Cardiac septum (tissue), 1 donor: ENCODE measurements at regions not wholly inside any gene's neighbourhood (a gene's known extent, or its start where the extent isn't known, plus 50 kb on each side); places are given as distances from the start of the nearest gene placed in this dataset.
"Not testable (repeated sequence)": the region's sequence is repeated elsewhere in the genome, so short reads cannot be mapped to it uniquely, and the experiment has no call there.

Source experiments
- DNase-seq: peaks from one replicate; pipeline ENCODE4 v3.0.0-alpha.2; 2020; ENCODE audit warnings: low spot score
- intact Hi-C: fragments of 100-400 bp; cut with DNase I; formaldehyde crosslinking; loops from one replicate; pipeline ENCODE4 v1.14.0; 2022
- donor health status: DM: no; HTN: no; CAD: no.

- intact Hi-C loops: no loop called here
- no peak for DNase-seq
Observed at GRCh38 chr9:2378266-2378665, 243.3 kb upstream of the VLDLR start.

GRCh38 chr9:2378816-2379215, 242.8 kb upstream of the VLDLR start:
- DNase-seq: no peak
- intact Hi-C loops: no loop called here

GRCh38 chr9:2384741-2385140, 236.8 kb upstream of the VLDLR start:
- intact Hi-C loops: no loop called here
- DNase-seq: no peak

GRCh38 chr9:2385746-2386145, 235.8 kb upstream of the VLDLR start:
- no peak for DNase-seq
- intact Hi-C loops: no loop called here

- no peak for DNase-seq
- intact Hi-C loops: no loop called here
Observed at GRCh38 chr9:2386566-2386965, 235.0 kb upstream of the VLDLR start.

- DNase-seq: no peak
- intact Hi-C loops: no loop called here
Observed at GRCh38 chr9:2387166-2387565, 234.4 kb upstream of the VLDLR start.

GRCh38 chr9:2389404-2389803, 232.2 kb upstream of the VLDLR start:
- no peak for DNase-seq
- intact Hi-C loops: no loop called here

- intact Hi-C loops: no loop called here
- no peak for DNase-seq
Observed at GRCh38 chr9:2390028-2390427, 231.6 kb upstream of the VLDLR start.

GRCh38 chr9:2391509-2392132, 230.0 kb upstream of the VLDLR start:
- intact Hi-C loops, DNase-seq: not testable (repeated sequence)

GRCh38 chr9:2394087-2394741, 227.4 kb upstream of the VLDLR start:
- DNase-seq, intact Hi-C loops: not testable (repeated sequence)

GRCh38 chr9:2395814-2396612, 225.6 kb upstream of the VLDLR start:
- intact Hi-C loops: no loop called here
- DNase-seq: no peak

- intact Hi-C loops: no loop called here
- no peak for DNase-seq
Observed at GRCh38 chr9:2396622-2397285, 224.8 kb upstream of the VLDLR start.

GRCh38 chr9:2397875-2398274, 223.7 kb upstream of the VLDLR start:
- intact Hi-C loops, DNase-seq: not testable (repeated sequence)

GRCh38 chr9:2401746-2402145, 219.8 kb upstream of the VLDLR start:
- not testable (repeated sequence) for DNase-seq
- intact Hi-C loops: loop anchor here (10.0 kb wide), 1 partner anchor 57 kb away; no protein-coding TSS in a partner anchor

- DNase-seq: no peak
- intact Hi-C loops: loop anchor here (10.0 kb wide), 1 partner anchor 59 kb away; no protein-coding TSS in a partner anchor
Observed at GRCh38 chr9:2403701-2404100, 217.9 kb upstream of the VLDLR start.

GRCh38 chr9:2406252-2406651, 215.3 kb upstream of the VLDLR start:
- no peak for DNase-seq
- intact Hi-C loops: loop anchor here (10.0 kb wide), 1 partner anchor 61 kb away; no protein-coding TSS in a partner anchor

GRCh38 chr9:2407450-2407849, 214.1 kb upstream of the VLDLR start:
- no peak for DNase-seq
- intact Hi-C loops: loop anchor here (10.0 kb wide), 1 partner anchor 63 kb away; no protein-coding TSS in a partner anchor

- intact Hi-C loops: no loop called here
- no peak for DNase-seq
Observed at GRCh38 chr9:2411459-2412215, 209.9 kb upstream of the VLDLR start.

GRCh38 chr9:2413160-2413805, 208.3 kb upstream of the VLDLR start:
- no peak for DNase-seq
- intact Hi-C loops: no loop called here
